Activated T-cell treated with anti-CD3 and anti-CD28 coated beads, Interleukin-2, amount 50 U/mL, for 4 hours (primary cell): ENCODE measurements at regions not wholly inside any gene's neighbourhood (a gene's known extent, or its start where the extent isn't known, plus 50 kb on each side); places are given as distances from the start of the nearest gene placed in this dataset.

Source experiments
- ATAC-seq, 2 donors: fragments of 200-7000 bp; cut with Tn5 transposase; one replicate each; pipeline ENCODE4 v1.10.0; 2021
- DNase-seq: peaks from one replicate; pipeline ENCODE4 v3.0.0-alpha.2; 2020
- H3K27me3 Mint-ChIP-seq: one replicate; pipeline ENCODE4 v1.8.0; 2021; ENCODE audit warnings: low read depth, mixed read lengths
- H3K36me3 Mint-ChIP-seq: one replicate; pipeline ENCODE4 v1.8.0; 2022; ENCODE audit warnings: mixed read lengths; ENCODE audit not compliant: insufficient read depth
- H3K4me1 Mint-ChIP-seq: one replicate; pipeline ENCODE4 v1.8.0; 2021; ENCODE audit warnings: low read depth, mixed read lengths
- H3K4me3 Mint-ChIP-seq: one replicate; pipeline ENCODE4 v1.8.0; 2021; ENCODE audit warnings: mild to moderate bottlenecking, moderate library complexity, mixed read lengths
- H3K9me3 Mint-ChIP-seq: one replicate; pipeline ENCODE4 v1.8.0; 2021; ENCODE audit warnings: mixed read lengths

DNA sequence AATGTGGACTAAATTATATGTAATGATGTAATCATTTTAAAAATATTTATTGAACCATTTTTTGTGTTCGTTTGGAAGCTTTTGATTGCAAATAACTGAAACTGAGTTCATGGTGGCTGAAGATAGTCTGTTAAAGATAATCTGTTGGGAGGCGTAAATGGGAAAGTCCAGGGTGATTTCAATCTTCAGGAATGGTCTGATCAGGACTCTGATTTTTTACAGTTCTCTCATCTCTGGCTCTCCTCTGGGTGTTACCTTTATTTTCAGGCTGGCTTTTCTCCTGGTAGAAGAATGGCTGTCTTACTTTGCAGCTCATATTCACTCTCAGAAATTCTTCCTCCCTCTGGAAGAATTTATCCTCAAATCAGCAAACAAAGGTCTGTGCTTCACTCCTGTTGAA lies 199.0 kb upstream of the LEF1 start:
- Mint-ChIP-seq H3K4me3 (no peak overlapping the region), H3K4me1 (peaks cover 26% of the 10 kb centered on the region), H3K27me3 (no peaks in the 10 kb centered on the region), H3K9me3 (no peaks in the 10 kb centered on the region), H3K36me3 (no peaks in the 10 kb centered on the region)
- no peak for ATAC-seq
- DNase-seq: no peak

DNA sequence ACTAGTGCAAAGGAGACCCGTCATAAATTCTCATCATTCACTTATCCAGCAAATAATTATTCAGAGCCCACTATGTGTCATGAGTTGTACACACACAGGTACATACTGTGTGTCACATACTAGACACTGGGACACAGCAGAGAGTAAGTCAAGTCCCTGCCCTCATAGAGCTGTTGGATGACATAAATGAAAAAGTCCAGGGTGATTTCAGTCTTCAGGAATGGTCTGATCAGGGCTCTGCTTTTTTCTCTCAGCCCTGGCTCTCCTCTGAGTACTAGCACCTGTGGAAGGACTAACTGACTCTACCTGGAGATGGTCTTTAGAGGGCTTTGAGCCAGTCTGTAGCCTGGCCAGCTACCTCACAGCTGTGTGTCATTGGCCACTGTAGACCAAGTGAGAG lies 198.0 kb upstream of the LEF1 start:
- H3K27me3 Mint-ChIP-seq: no peaks in the 10 kb centered on the region
- H3K36me3 Mint-ChIP-seq: no peaks in the 10 kb centered on the region
- peaks cover 29% of the 10 kb centered on the region for H3K4me1 Mint-ChIP-seq
- DNase-seq: no peak
- no peak for ATAC-seq
- no peak overlapping the region for H3K4me3 Mint-ChIP-seq
- no peaks in the 10 kb centered on the region for H3K9me3 Mint-ChIP-seq

DNA sequence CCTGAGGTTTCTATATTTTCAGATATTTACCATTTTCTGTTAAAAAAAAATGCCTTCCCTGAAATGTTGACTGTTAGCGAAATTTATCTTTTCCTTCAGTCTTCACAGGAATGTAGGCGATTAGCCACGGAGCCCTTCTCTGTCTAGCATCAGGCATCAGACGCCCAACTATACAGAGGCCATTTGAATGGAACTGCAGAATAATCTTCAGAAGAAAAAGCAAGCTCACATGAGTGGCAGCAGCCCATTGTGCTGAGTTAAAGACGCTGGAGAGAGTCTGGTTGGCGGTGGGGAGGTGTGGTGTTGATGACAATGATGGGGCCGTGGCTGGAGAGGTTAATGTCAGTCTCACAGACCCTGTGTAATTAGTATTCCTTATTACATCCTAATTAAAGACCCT lies 196.8 kb upstream of the LEF1 start:
- DNase-seq: no peak
- no peak for ATAC-seq
- no peaks in the 10 kb centered on the region for H3K9me3 Mint-ChIP-seq
- no peaks in the 10 kb centered on the region for H3K36me3 Mint-ChIP-seq
- peaks cover 4% of the 10 kb centered on the region for H3K27me3 Mint-ChIP-seq
- H3K4me3 Mint-ChIP-seq: no peak overlapping the region
- peaks cover 29% of the 10 kb centered on the region for H3K4me1 Mint-ChIP-seq

DNA sequence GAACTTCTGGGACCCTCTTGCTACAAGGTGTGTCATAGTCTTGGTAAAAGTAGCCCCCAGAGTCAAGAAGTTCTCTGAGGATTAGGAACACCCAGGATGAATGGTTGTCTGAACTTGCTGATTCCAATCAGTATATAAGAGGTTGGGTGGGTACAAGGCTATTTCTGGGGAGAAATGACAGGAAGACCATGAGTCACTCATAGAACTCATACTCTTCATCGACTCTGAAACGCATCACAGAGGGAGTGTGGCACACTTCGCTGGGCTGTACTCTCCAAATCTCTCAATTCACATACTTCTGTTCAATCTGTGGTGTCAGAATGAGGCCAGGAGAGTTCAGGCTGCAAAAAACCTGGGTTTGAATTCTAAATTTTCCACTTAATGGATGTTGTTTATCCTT lies 193.2 kb upstream of the LEF1 start:
- Mint-ChIP-seq H3K36me3 (no peaks in the 10 kb centered on the region), H3K9me3 (no peaks in the 10 kb centered on the region), H3K27me3 (peaks cover 4% of the 10 kb centered on the region), H3K4me1 (peaks cover 48% of the 10 kb centered on the region), H3K4me3 (no peak overlapping the region)
- ATAC-seq (peak; percentile 21 to 34), DNase-seq (no peak)

DNA sequence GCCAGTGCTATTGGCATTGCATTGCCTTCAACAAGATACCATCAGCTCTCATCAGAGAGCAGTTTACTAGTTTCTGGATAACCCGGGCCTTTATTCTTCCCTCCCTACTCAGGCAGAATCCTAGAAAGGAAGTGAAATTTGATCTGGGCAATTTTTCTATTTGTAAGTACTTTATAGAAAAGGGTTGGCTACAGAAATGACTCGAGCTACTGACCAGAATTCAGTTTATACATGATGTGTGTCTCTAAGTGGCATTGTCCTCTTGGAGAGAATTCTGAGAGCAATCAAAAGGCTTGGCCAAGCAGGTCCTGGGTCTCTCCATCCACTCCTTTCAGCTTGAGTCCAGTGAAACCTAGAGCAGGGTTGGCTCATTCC lies 192.7 kb upstream of the LEF1 start:
- H3K36me3 Mint-ChIP-seq: no peaks in the 10 kb centered on the region
- no peaks in the 10 kb centered on the region for H3K9me3 Mint-ChIP-seq

DNA sequence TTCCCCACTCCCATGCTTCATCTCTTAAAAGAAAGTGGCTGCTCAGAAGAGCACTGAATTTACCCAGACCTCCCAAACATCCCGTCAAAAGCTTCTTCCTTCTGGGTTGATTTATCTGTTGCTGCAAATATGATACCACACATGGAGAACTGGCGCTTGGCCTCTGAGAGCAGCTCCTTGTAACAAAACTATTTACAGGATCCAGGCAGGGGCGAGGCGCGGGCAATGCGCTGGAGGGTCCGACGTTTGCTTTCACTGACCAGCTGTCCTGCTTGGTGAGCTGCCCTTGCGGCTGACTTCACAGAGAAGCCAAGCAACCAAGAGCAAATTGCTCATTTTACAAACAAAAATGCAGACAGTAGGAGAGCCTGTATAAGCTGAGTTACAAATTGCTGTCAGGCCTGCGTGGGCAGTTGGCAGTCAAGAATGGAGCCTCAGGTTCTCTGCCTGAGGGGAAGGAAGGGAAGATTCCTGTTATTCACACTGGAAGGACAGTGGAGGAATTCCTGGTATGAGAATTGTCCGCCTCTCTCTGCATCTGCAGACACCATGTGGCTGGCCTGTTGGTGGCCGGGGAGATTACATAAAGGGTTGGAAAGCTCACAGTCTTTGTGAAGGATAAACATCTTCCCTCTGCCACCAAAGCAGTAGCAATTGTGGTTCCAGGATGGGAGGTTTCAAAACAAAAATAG lies 192.2 kb upstream of the LEF1 start:
- no peak for ATAC-seq
- no peak for DNase-seq
- no peak overlapping the region for H3K4me3 Mint-ChIP-seq
- H3K27me3 Mint-ChIP-seq: peaks cover 4% of the 10 kb centered on the region
- no peaks in the 10 kb centered on the region for H3K9me3 Mint-ChIP-seq
- no peaks in the 10 kb centered on the region for H3K36me3 Mint-ChIP-seq
- H3K4me1 Mint-ChIP-seq: peaks cover 56% of the 10 kb centered on the region

More for the DNA sequence above, 192.7 kb upstream of the LEF1 start:
- DNase-seq (no peak), ATAC-seq (no peak)
- peaks cover 51% of the 10 kb centered on the region for H3K4me1 Mint-ChIP-seq
- no peak overlapping the region for H3K4me3 Mint-ChIP-seq
- peaks cover 4% of the 10 kb centered on the region for H3K27me3 Mint-ChIP-seq

DNA sequence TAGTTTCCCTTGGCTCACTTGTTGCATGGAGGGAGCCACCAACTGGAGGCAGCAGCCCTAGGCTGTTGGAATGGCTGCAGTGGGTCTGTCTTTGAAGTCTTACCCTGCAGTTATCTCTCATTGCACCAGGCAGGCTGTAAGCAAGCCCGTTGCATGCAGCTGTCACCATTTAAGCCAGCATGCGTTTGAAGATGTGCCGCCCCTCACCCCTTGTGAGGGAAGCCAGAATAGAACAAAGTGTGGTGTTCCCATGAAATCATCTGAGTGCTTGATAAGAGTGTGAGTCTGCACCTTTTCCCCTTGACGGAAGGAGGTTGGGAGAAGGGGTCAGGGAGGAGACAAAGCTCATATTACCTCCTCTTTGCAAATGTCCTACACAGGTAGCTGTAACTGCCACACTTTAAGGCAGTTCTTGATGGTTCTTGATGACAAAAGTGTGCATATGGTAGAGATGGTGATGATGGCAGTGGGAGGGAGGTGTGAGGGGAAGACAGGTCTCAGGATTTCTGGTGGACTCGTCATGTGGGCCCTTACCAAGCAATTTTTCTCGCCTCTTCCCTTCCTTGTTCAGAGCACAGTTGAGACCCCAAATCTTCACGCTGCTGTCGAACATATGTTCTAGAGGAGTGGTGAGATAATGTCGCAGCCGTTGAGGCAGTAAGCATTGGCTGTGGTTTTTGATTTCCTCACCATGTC lies 191.4 kb upstream of the LEF1 start:
- Mint-ChIP-seq H3K9me3 (no peaks in the 10 kb centered on the region), H3K4me3 (no peak overlapping the region), H3K4me1 (peaks cover 64% of the 10 kb centered on the region), H3K27me3 (peaks cover 4% of the 10 kb centered on the region), H3K36me3 (no peaks in the 10 kb centered on the region)
- DNase-seq: no peak
- ATAC-seq: no peak

DNA sequence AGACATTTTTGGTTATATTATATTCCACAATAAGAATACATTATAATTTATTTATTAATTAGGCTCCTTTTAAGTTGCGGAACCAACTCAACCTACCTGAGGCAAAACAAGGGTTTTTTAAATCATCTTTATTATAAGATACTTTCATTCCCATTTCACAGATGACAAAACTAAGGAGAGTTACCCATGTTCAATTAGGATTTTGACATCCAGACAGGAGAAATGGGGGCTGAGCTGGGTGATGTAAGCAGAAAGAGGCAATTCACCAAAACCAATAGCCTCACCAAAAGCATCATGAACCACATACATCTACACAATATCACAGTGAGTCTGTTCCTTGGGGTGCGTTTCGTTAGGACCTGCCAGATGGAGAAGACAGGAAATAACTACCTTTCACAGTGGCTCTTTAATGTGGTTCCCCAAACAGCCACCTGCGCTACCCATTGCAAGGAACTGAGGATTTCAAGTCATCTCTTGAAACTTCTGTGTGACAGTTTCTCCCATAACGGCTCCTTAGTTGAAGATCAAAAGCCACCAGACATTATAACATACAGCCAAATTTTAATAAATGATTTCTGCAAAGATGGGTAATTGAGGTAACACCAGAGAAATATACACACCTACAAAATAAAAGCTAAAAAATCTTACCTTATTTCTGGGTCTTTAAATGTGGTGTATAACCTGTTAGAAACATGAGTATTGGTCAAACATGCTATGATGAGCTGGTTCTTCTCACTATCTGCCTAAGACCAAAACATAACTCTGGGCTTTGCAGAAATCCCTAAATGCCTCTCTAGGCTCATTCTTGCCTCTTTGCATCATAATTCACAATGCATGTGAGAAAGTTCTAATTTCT lies 190.6 kb upstream of the LEF1 start:
- ATAC-seq (peak; percentile 55 to 63), DNase-seq (no peak)
- H3K9me3 Mint-ChIP-seq: no peaks in the 10 kb centered on the region
- H3K4me1 Mint-ChIP-seq: peaks cover 71% of the 10 kb centered on the region
- H3K27me3 Mint-ChIP-seq: peaks cover 4% of the 10 kb centered on the region
- no peaks in the 10 kb centered on the region for H3K36me3 Mint-ChIP-seq
- H3K4me3 Mint-ChIP-seq: peak overlapping the region; percentile 1

DNA sequence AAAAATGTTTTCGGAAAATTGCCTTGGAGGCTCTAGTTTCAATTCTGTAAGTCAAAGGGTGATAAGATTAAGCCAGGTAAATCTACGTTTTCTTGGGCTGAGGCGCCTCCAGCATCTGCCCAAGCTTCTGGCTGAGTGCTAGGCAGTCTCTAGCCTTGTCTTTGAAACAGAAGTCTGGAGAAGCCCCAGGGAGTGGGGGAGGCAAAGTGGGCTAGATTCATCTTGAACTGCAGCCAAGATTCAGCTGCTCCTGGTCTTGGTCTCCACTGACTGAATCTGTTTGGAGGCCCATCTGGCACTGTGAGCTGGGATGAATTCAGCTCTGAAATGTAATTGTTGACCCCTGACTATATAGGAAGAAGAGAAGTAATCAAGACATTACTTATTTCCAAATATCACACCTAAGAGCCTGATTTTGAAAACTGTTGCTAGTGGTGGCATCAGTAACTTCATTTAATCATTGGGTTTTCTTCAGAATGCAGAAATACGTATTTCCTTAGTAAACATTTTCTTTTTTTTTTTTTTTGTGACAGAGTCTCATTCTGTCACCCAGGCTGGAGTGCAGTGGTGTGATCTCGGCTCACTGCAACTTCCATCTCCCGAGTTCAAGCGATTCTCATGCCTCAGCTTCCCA lies 187.3 kb upstream of the LEF1 start:
- ATAC-seq: peak; percentile 35 to 53
- no peak for DNase-seq
- Mint-ChIP-seq H3K4me1 (peaks cover 63% of the 10 kb centered on the region), H3K4me3 (peak overlapping the region; percentile 17), H3K36me3 (no peaks in the 10 kb centered on the region), H3K27me3 (peaks cover 4% of the 10 kb centered on the region), H3K9me3 (no peaks in the 10 kb centered on the region)

DNA sequence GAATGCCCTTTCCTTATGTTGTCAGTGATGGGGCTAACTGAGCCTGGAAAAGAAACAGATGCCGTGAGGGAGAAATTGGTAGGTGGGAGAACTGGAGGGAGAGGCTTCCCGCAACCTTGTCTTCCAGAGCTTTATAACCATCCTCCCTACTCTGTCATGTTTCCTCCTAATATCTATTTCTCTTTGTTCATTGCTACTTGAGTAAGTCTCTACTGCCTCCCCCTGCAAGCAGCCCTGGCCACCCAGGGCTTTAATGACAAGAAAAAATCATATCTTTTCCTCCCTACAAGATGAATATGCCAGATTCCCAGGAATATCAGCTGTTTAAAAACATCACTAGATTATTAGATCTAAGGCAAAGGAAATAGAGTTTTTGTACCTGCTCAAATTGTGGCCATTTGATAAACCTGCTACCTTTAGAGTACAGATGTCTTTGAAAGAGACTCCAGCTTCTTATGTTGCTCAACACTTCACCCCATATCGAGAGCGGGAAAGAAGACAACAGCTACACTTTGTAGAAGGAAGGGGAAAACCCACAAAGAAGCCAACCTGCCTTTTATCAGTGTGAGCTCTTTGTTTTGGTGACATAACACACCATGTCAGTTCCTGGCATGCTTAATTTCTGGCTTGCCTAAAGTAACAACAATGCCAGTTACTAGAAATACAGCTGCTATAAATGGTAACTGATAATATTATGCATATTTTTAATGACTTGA lies 186.6 kb upstream of the LEF1 start:
- peak; percentile 81 to 89 for ATAC-seq
- Mint-ChIP-seq H3K9me3 (no peaks in the 10 kb centered on the region), H3K4me3 (peak overlapping the region; percentile 33), H3K27me3 (no peaks in the 10 kb centered on the region), H3K36me3 (no peaks in the 10 kb centered on the region), H3K4me1 (peaks cover 57% of the 10 kb centered on the region)
- no peak for DNase-seq

DNA sequence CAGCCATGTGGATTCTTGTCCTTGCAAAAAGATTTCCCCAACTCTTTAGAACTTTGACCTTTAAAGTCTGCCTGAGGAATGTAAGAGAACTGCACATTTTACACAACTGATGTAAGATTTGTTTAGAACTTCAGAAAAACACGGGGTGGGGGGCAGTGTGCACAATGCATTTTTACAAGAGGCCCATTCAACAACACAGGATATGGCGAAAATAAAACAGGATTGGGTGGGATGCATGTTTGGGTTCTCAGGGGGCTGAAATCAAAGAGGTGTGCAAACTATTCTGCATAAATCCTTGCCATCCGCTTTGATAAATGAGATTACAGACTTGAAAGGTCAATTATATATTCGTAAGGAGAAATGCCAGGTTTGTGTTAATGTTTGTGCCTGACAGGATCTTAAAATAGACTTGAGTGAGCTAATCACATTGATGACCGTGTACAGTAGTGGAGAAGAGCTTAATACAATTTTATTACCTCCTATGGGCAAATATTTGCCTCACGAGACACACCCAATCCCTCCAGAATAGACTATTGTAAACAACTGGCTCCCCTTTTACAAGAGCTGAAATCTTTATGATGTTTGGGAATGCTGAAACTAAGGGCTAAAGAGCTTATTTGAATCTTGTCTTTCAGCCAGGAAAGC lies 184.1 kb upstream of the LEF1 start:
- no peaks in the 10 kb centered on the region for H3K27me3 Mint-ChIP-seq
- ATAC-seq (no peak), DNase-seq (no peak)
- H3K9me3 Mint-ChIP-seq: no peaks in the 10 kb centered on the region
- H3K4me1 Mint-ChIP-seq: peaks cover 37% of the 10 kb centered on the region
- no peaks in the 10 kb centered on the region for H3K36me3 Mint-ChIP-seq
- H3K4me3 Mint-ChIP-seq: no peak overlapping the region

DNA sequence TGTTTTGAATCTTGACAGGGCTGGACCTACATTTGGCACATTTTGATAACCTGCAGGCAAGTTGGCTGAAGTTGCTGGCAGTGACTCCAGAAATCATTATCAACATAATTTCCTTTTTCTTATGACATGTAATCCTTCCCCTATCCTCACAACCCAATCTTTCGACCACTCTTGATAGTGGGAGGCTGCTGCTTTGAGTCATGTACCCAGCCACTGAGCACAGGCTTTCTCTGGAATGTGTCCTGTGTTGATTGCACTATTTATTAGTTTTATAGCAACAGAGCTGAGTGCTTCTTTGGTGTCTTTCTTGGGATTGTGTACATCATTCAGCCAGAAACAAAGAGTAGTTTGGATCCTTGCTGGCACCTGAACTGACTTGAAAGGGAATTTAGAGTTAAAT lies 183.1 kb upstream of the LEF1 start:
- ATAC-seq (no peak), DNase-seq (no peak)
- H3K9me3 Mint-ChIP-seq: no peaks in the 10 kb centered on the region
- no peaks in the 10 kb centered on the region for H3K36me3 Mint-ChIP-seq
- H3K4me1 Mint-ChIP-seq: peaks cover 33% of the 10 kb centered on the region
- H3K27me3 Mint-ChIP-seq: no peaks in the 10 kb centered on the region
- H3K4me3 Mint-ChIP-seq: no peak overlapping the region

DNA sequence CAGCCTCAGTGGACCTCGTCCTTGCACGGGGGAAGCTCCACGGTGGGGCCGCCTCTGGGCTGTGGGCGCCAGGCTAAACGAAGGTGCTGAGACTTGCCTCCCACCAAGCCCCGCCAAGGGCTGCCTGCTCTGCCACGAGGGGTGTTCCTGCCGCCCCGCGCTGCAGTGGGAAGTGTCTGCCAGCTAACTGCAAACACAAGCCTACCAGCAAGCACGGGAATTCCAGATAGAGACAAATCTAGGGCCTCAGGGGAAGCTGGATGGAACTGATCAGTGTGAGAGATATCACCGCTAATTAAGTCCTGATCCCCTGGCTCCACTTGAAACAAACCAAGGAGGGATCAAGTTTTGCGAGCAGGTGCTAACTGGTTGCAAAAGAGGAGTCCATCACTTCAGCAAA lies 181.6 kb upstream of the LEF1 start:
- Mint-ChIP-seq H3K4me1 (peaks cover 34% of the 10 kb centered on the region), H3K4me3 (no peak overlapping the region), H3K27me3 (no peaks in the 10 kb centered on the region), H3K9me3 (no peaks in the 10 kb centered on the region), H3K36me3 (no peaks in the 10 kb centered on the region)
- ATAC-seq: no peak
- no peak for DNase-seq
